AG10803 (cell line): ENCODE measurements at regions not wholly inside any gene's neighbourhood (a gene's known extent, or its start where the extent isn't known, plus 50 kb on each side); places are given as distances from the start of the nearest gene placed in this dataset.
A peak's percentile ranks its signal among the peaks of the same experiment; 100 is the strongest.
"Not testable (repeated sequence)": the region's sequence is repeated elsewhere in the genome, so short reads cannot be mapped to it uniquely, and the experiment has no call there.

Experiments
- DNase-seq: peaks from one replicate; pipeline ENCODE4 v3.0.0; 2010; ENCODE audit warnings: low read depth
- H3K4me3 ChIP-seq: 2 replicates; pipeline ENCODE4 v1.5.1; 2011; ENCODE audit warnings: mild to moderate bottlenecking, low read length, control low read depth
- TF ChIP-seq, protein P1 (sequence below): conservative IDR thresholded peaks from 2 replicates; pipeline ENCODE4 v1.5.1; 2011; ENCODE audit warnings: mild to moderate bottlenecking, low read length, control low read depth, inconsistent platforms

DNA sequence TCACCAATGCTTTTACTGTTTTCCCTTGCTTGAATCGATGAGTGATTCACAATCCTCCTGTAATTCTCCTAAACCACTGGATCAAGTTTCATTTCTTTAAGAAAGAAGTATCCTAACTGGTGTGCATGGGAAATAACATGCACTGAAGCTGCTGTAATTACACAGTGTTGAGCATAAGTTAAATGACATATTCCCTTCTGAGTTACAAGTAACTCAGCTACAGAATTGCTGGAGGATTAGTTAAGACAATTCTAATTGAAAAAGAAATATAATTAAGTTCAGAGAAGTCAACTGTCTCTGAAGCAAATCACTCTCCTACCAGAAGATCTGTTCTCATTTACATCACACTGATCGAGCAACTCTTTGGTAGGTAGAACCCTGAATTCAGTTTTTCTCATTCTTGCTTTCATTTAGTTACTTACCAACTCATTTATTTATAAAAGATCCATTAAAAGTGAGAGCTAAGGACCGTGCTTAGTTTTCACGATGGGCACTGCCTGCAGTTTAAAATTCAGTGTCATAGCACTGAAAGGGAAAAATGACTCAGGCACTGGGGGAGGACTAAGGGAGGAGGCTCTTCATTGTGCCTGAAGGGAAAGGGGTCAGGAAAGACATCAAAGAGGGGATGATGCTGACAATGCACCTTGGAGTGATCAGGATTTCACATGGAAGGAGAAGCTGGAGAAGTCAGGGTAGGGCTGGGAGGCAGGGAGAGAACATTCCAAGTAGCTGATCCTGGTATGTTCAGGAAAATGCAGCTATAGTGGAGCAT is 327.2 kb downstream of the EMP1 start:
- TF ChIP-seq, protein P1, sequence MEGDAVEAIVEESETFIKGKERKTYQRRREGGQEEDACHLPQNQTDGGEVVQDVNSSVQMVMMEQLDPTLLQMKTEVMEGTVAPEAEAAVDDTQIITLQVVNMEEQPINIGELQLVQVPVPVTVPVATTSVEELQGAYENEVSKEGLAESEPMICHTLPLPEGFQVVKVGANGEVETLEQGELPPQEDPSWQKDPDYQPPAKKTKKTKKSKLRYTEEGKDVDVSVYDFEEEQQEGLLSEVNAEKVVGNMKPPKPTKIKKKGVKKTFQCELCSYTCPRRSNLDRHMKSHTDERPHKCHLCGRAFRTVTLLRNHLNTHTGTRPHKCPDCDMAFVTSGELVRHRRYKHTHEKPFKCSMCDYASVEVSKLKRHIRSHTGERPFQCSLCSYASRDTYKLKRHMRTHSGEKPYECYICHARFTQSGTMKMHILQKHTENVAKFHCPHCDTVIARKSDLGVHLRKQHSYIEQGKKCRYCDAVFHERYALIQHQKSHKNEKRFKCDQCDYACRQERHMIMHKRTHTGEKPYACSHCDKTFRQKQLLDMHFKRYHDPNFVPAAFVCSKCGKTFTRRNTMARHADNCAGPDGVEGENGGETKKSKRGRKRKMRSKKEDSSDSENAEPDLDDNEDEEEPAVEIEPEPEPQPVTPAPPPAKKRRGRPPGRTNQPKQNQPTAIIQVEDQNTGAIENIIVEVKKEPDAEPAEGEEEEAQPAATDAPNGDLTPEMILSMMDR = no peak
- no peak overlapping the region for H3K4me3 ChIP-seq
- no peak for DNase-seq

DNA sequence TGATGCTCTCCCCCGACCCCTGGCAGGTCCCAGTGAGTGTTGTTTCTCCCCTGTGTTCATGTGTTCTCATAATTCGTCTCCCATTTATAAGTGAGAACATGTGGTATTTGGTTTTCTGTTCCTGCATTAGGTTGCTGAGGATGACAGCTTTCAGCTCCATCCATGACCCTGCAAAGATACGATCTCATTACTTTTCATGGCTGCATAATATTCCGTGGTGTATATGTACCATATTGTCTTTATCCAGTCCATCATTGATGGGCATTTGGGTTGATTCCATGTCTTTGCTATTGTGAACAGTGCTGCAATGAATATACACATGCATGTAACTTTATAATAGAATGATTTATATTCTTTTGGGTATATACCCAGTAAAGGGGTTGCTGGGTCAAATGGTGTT is 321.5 kb downstream of the EMP1 start:
- not testable (repeated sequence) for DNase-seq, H3K4me3 ChIP-seq

DNA sequence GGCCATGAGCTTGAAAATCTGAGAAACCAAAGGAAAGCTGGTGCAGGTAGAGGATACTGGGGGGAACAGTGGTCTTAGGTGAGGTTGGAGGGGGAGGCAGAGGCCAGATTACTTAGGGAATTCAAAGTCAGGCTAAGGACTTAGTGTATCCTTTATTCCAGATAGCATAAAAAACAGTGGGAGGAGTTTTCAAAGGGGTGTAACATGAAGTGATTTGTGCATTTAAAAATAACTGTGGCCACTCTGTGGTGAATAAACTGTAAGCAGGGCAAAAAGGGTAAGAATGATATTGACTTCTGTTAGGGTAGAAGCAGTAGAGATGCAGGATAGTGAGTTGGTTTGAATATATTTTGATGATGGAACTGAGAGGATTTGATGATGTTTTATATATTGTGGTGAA is 313.2 kb downstream of the EMP1 start:
- TF ChIP-seq, protein P1 = no peak
- no peak for DNase-seq
- no peak overlapping the region for H3K4me3 ChIP-seq

DNA sequence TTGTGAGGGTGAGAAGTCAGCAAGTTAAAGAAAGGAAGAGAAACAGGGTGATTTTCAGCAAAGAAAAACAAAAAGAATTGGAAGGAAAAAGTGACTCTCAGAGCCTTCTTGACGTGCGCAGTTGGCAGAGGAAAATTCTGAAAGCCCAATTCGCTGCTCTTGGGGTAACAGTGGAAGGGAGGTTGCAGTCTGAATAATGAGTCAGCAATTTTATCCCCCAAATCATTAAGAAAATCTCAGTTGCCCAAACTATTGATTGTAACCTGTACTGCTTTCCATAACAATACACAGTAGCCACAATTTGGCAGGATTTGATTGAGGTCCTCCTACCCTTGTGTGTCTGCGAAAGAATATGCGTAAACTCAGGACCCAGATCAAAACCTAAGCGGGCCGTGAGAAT is 309.1 kb downstream of the EMP1 start:
- H3K4me3 ChIP-seq = no peak overlapping the region
- DNase-seq = no peak
- TF ChIP-seq, protein P1 = no peak

DNA sequence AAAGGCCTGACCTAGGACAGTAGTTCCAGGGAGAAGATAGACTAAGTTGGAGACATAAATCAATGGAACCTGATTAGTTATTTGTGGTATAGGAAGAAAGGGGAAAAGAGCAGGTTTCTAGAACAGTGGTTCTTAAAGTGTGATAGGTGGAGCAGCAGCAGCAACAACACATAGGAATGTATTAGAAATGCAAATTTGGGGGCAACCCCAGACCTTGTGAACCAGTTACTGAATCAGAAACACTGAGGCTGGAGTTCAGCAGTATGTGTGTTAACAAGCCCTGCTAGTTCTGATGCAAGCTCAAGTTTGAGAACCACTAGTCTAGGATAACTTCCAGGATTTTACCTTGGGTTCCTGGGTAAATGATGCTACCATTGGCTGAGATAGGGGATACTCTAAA is 308.7 kb downstream of the EMP1 start:
- TF ChIP-seq, protein P1 = no peak
- no peak overlapping the region for H3K4me3 ChIP-seq
- no peak for DNase-seq

DNA sequence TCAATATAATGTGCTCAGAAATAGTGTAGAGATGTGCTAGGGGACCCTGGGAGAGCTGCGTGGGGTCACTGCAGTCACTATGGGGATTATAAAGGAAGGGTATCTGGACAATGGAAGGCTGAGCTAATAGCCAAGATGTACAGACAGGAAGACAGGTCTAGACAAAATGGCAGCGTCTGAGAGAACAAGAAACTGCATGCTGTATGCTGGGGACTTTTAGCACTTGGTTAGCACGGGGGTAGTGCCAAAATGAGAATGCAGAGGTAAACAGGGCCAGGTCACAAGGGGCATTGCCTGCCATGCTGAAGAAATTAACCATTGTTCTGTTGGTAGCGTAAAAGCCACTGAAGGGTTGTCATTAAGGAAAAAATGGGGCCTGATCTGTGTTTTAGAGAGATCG is 308.2 kb downstream of the EMP1 start:
- TF ChIP-seq, protein P1 = no peak
- H3K4me3 ChIP-seq = no peak overlapping the region
- no peak for DNase-seq

DNA sequence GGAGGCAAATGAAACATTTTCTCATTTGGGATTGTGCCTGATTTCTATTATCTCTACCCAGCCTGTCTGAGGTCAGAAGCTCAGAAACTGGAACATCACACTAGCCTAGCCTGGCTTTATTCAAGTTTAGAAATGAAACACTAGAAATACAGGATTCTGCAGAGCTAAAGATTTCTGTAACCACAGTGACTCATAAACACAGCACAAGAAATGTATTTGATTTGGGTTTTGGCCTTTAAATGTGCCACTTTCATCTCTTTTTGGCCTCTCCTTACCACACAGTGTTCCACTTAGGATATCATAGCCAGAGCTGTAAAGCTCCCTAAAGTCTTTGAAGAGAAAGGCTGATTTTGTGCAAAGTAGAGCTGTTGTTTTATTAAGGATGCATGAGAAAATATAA is 307.5 kb downstream of the EMP1 start:
- no peak overlapping the region for H3K4me3 ChIP-seq
- TF ChIP-seq, protein P1 = no peak
- DNase-seq = peak; percentile 5
